A172 (cell line): ENCODE measurements at regions not wholly inside any gene's neighbourhood (a gene's known extent, or its start where the extent isn't known, plus 50 kb on each side); places are given as distances from the start of the nearest gene placed in this dataset.

Source experiments
- DNase-seq: peaks from one replicate; pipeline ENCODE4 v3.0.0-alpha.2; 2015; ENCODE audit warnings: low spot score

DNA sequence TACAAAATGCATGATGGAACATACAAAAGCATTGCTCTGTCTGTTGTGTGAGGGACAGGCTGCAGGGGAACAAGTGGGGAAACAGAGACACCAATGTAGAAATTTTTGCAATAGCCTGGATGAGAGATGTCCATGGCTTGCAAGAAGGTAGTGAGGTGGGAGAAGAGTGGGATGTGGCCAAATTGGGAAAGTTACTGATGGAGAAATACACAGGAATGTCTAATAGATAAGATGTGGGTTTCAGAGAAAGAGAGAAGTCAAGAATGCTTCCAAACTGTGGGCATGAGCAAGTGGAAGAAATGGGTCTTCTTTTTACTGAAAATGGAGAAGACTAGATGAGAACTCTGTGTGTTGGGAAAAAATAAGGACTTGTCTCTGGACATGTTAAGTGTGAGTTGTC, 592.7 kb downstream of the TNS3 start:
- no peak for DNase-seq

DNA sequence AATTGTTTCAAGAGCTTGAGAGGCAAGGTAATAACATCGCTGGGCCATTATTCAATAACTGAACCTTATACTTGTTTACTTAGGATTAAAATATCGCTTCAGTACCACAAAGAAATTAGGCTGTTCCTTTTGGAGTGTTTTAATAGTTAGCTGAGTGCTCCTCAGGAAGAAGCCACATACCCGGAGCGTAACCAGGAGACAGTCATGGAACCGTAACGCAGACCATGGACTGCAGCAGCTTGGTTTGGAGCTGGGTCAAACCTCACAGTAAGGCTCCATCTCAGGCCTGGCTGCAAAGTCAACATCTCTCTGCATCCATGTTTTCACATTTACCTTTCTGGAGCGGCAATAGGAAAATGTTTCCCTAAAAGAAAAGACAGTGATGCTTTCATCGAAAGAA, 599.0 kb downstream of the TNS3 start:
- DNase-seq: no peak

DNA sequence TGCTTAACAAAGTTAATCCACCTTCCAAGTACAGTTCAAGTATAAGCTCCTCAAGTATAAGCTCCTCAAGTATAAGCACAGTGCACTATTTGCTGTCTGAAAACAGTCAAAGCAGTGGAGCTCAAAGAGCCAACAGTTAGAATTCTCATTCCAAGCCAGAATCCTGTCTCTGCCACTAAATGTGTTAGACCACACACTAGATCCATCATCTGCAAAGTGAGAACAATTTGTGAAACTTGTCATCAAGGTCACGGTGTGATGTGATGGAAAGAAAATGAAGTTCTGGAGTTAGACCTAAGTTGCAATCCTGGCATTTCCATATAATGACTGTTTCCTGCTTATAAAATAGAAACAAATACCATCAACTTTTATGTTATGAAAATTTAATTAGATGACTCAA, 602.5 kb downstream of the TNS3 start:
- no peak for DNase-seq

DNA sequence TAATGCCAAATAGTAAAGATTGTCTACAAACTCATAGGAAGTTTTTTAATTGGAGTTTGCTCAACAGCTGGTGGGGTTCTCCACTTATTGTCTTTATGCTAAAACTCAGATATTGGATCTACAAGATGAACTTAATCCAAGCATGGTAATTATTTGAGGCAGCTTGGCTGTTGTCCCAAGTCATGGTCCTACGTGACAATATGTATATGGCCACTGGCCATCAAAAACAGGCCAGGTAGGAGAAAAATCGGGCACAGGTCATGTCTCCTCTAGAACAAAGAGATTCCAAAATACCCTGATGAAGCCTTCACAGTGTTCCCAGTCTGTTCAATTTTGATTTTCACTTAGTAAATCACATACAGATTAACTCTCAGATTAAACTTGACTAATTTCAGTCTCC, 606.4 kb downstream of the TNS3 start:
- no peak for DNase-seq

DNA sequence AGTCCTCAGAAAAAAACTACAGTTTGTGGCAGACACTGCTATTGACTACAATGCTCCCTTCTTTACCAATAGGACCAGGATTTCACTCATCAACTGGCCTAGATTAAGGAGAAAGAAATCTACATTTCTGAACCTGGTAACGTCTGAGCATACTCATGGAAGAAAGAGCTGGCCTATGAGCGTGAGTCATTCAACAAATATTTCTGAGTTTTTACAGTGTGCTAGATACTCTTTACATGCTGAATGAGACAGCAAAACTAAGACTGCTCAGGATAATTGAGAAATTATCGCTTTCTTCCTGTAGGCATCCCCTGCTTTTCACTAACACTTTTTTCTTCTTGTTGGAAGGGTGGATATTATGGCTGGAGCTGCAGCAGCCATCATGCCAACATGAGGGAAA, 609.7 kb downstream of the TNS3 start:
- DNase-seq: peak; percentile 90

DNA sequence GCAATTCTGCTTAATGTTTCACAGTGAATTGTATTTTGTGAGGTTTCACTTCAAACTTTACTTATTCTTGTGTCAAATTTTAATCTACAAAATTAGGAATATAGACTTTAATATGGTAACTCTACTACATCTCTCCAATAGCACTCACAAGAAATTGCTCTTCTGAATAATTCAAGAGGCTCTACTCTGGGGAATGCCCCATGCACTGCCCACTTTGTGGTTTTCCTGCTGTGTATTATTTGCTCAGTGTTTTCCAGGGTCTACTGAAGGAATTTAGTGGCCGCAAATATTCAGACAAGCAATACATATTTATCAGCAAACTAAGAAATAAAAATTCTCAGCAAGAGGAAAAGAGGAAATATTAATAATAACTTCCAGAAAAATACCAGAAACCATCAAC, 611.4 kb downstream of the TNS3 start:
- DNase-seq: no peak

DNA sequence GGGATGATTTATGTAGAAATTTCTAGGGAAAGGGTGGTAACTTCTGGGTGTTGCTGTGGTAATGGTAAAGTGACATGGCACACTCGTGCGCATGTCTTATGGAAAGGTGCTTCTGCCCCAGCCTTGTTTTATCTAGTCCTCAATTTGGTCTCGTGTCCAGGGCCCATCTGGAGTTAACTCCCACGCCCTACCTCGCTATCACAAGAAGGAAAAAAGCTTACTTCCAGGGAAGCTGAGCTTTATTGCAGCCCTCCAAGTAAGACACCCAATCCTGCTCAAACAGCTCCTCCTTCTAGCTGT, 611.8 kb downstream of the TNS3 start:
- no peak for DNase-seq

DNA sequence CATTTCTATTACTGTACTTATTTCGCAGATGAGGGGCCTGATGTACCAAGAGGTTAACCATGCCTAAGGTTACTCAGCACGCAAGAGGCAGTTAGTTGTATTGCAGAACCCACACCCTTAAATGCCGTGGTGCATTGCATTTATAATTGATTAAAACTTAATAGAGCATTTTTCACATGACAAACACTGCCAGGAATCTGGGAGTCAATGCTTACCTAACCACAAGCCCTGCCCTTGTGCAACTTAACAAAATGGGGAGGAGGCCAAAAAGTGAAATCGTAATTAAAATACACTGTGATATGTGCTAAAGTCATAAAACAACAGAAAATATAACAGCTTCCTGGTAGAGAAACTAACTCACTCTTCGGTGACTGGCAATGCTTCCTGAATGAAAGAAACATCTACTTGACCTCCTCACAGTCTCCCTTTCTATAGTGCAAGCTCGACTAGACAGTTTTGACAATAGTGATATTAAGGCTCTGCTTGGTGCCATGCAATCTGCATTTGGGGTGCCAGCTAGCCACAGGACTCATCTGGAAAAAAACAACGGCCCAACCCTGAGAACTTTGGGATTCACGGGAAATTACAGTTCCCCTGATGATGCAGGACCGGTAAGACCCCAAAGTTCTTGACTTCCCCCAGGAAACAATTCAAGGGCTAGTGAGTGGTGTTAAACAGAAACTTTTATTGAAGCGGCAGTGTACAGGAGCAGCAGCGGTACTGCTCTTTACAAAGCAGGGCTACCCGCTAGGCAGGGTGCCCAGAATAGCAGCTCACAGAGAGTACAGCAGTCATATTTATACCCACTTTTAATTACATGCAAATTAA, 612.4 kb downstream of the TNS3 start:
- peak; percentile 60 for DNase-seq

DNA sequence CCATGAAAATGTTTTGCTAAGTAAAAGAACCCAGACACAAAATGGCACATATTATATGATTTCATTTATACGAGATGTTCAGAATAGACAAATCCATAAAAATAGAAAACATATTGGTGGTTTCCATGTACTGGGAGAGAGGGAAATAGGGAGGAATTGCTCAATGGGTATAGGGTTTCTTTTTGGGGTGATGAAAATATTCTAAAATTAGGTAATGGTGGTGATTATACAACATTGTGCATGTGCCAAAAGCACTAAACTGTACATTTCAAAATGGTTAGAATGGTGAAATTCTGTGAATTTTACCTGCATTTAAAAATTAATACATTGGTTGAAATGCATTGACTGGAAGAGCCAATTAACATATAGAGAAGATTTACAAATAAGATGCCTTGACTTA, 613.9 kb downstream of the TNS3 start:
- no peak for DNase-seq

DNA sequence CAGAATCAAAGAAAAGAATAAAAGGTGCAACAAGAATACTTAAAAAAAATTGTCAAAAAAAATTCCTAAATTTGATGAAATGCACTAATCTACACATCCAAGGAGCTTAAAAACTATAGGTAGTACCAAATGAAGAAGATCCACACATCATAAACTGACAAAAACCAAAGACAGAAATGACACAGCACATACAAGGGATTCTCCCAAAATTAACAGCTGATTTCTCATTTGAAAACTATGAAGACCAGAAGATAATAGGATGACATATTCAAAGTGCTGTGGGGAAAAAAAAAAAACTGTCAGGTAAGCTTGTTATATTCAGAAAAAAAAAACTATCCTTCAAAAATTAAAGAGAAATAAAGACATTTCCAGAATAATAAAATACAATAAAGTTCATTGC, 618.2 kb downstream of the TNS3 start:
- no peak for DNase-seq

DNA sequence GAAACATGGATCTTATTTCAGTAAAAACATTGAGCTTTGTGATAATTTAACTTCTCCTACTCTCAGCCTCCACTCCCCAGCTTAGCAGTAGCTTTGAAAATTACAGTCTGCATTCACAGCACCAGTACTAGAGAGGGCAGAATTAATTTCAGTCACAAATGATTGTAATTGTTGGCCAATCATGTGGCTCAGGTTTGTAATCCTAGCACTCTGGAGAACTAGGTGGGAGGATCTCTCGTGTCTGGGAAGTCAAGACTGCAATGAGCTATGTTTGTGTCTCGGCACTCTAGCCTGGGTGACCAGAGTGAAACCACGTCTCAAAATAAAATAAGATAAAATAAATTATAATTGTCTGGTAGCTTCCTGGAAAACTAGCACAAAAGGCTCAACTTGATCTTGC, 620.9 kb downstream of the TNS3 start:
- DNase-seq: no peak

DNA sequence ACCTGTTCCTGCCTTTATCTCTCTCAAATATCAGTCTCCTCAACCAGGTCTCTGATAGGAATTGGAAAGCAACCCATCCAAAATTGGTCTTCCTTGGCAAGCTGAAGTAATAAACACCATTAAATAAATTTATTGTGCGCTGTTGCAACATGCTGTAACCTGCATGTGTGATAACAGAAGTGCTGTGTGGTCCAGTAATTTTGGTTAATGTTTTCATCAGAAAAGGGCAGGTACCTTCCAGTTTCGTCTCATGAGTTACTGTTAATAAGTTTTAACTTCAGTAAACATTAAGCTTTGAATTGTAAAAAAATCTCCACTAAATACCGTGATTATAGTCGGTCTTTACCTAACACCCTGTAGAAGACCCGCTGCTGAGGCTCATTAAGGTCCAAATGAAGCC, 624.7 kb downstream of the TNS3 start:
- no peak for DNase-seq

DNA sequence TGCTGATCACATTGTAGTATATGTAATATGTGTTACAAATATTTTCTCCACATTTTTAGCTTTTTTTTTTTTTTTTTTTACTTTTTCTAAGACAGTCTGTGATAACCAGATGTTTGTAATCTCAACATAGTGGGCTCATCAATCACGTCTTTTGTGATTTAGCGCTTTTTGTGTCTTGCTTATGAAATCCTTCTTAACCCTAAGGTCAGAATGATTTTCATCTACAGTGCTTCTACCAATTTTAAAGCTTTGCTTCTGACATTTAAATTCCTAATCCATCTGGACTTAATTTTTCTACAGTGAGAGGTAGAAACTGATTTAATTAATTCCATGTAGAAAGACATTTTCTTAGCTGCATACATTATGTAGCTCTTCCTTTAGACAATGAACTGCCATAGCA, 626.4 kb downstream of the TNS3 start:
- DNase-seq: no peak

DNA sequence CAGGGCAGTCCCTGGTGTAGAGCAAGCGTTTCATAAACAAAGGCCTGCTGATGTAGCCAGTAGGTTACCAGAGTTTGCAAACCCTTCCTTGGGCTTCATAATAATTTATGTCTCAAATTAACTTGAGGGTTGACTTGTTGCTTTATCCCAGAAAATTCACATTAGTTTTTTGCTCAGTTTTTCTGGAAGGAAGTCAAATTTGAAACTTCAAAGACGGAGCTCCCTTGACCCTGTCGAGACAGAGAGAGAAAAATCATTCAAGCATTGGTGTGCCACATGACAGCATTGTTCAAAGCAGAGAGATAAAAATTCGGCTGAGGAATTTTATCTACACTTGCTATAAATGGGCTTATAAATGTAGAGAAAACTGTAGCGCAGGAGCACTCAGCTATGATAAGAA, 627.7 kb downstream of the TNS3 start:
- no peak for DNase-seq

DNA sequence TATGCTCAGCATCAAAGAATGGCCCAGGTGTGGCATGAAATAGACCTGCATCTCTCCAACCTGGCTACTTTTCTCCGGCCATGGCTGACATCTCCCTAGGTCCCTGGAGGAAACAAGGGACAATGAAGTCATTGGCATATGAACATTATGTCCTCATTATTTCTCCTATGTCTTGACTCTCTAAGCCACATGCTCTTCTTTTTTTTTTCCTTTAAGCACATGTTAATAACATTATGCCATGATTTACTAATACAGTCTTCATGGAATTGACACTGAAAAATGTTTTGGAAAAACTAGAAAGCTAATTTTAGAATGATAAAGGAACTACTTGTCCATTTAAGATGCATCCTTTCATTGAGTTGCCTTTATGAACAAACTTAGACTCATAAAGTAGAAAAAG, 628.9 kb downstream of the TNS3 start:
- DNase-seq: no peak

DNA sequence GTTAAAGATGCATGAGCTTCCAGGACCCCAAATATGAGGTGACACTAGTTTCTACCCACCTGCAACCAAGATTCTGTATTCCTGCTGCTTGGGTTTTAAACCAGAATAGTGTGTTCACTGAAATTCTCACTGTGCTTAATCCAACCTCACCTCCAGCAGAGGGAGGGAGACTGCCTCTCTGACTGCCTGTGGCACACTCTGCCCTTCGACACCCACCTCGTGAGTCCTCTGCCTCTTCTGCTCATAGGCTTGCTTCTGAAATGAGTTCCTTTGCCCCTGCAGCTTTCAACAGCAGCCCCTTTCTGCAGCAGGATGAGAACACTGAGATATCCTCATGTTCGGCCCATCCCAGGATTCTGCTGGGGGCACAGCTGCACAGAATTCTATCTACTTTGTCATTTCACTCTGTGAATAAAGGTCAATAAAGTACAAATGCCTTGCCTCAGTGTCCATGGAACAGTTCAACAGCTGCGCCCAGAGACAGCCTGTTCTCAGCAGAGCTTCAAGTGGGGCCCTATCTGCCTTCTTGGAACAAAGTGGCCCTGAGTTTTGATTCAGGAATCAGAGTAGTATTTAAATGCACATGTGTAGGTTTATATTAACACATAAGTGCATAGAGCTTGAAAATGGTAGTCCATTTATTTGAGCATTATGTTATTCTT, 632.5 kb downstream of the TNS3 start:
- no peak for DNase-seq

DNA sequence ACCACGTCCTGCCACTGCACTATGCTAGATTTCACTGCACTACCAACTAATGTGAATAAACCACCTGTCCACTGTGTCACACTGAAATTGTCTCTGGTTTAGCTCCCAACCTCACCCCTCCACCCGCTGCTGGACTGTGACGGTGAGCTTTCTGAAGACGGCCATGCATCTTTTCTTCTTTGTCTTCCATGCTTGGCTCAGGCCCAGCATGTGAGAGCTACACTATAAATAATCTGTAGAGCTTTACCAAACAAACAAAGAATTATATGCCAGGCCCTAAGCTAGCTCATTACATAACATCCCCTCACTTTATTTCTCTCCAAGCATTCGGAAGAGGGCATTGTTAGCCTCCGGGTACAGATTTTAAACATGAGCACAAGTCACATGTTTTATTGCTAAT, 633.2 kb downstream of the TNS3 start:
- DNase-seq: no peak

DNA sequence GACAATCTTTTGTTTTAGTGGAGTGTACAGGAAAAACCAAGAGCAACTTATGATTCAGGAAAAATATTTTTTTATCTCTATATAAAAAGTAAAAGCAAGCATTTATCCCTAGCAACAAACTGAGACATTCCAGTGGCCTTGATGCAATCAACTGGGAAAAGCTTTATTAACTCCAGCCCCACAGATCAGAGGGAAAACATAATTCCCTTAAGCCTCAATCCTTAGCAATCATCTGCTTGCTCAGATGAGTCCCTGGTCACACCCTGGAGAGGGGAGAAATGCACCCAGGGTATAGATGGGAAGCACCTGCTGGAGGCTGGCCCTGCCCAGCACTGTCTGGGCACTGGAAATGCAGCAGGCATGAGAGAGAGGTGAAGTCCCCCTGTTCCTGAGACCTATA, 636.6 kb downstream of the TNS3 start:
- DNase-seq: no peak

DNA sequence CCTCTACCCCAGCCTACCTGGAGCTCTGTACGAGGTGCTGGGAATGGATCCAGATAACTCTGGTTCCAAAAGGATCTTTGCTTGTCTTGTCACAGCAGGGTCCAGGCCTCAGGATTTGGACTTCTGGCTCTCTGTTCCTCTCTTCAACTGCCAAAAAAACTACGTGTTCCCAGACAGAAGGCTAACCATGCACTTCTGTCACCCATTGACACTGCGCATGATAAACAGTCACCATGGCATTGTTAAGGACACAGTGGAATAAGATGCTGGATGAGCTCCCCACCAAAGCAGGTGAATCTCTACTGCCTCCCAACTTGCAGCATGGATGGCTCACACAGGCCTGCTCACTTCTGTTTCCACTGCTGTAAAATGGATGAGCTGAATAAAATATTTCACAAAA, 637.9 kb downstream of the TNS3 start:
- DNase-seq: no peak

DNA sequence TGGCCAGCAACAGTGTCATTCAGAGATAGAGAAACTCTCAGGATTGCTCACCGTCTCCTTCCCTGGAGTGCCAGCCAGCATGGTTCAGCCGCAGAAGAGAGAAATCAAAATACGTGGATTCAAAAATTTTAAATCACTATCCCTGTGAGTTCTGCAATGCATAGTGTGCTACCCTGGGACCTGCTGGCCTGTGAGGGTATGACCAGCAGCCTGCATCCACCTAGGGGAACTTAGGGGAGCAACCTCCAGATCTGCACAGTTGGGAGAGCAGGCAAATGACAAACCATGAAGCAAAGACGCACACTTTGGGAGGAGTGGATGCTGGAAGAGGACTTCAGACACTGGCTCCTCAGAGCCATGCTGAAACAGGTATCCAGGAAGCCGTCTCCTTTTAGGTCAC, 639.3 kb downstream of the TNS3 start:
- DNase-seq: no peak

DNA sequence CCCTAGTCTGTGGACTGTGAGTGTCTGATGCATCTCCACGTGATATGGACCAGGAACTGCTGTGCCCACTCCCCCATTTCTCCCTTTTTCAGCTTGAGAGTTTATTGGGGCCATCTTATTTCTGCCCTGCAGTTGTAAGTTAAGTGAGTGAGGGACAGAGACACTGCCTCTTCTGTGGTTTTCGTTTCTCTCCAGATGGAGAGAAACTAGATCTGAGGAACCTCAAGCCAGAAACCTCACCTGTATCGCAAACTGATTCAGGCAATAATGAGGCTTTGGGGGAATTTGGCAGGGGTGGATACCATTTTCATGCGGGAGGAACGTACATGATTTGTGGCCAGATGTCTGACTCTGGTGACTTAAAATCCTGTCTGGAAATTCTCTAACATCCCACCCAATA, 641.7 kb downstream of the TNS3 start:
- no peak for DNase-seq

DNA sequence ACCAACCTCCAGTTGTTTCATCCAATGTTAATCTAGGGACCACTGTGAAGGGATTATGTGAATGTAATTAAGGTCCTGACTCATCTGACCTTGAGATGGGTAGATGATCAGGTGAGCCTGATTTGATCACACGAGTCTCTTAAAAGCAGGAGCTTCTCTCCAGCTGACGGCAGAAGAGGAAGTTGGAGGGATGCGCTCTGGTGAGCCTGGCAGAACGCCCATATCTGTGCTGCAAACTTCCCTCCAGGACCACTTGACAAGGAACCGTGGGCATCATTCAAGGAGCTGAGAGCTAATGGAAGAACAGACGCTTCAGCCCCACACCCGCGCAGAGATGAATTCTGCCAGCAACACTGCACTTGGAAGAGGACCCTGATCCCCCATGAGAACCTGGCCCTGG, 642.4 kb downstream of the TNS3 start:
- no peak for DNase-seq

DNA sequence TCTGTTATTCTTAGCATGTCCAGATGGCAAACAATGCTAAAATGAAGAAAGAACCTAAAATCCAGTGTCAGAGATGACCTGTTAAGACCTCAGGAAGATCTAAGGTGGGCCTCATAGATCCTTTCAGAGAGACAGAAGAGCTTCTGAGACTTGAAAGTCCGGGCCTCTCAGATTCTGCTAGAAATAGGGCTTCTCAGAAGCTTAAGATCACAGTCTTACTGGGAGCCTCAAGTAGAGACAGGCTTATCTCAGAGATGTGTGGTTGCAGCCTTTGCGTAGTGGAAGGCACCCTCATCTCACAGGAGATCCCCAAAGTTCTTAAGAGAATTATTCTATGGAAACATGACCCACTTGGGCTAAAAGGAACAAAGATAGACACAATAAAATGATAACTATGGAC, 642.8 kb downstream of the TNS3 start:
- no peak for DNase-seq

DNA sequence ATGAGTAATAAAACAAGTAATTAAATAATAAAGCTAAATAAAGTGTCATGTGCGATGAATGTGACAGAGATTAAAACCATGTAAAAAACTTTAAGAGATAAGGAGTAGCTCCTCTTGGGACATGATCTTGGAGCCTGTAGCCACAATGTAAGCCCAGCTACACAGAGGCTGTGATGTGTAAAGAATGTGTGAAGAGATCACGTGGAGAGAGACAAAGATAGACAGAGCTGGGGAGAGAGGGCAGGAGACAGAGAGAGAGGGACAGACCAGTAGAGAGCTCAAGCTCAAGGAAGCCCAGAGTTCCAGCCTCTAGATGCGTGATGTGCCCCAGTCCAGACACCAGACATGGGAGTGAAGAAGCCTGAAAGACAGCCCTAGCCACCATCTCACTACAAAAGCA, 644.1 kb downstream of the TNS3 start:
- DNase-seq: no peak
